ENCODE measurements at regions not wholly inside any gene's neighbourhood (a gene's known extent, or its start where the extent isn't known, plus 50 kb on each side); places are given as distances from the start of the nearest gene placed in this dataset.

- no peak for DNase-seq (ENCODE audit: low read depth in 2 of 2)
Measured at GRCh38 chr2:43171789-43172188, 54.6 kb downstream of the ZFP36L2 start.

GRCh38 chr2:43170405-43171105, 55.9 kb downstream of the ZFP36L2 start:
- DNase-seq (ENCODE audit: low read depth in 2 of 2) = no peak

- DNase-seq (ENCODE audit: low read depth in 2 of 2) = peak; percentile 43 to 59
Measured at GRCh38 chr2:43169987-43170386, 56.4 kb downstream of the ZFP36L2 start.

- DNase-seq (ENCODE audit: low read depth in 2 of 2) = no peak
Measured at GRCh38 chr2:43169099-43169945, 57.1 kb downstream of the ZFP36L2 start.

- no peak for DNase-seq (ENCODE audit: low read depth in 2 of 2)
Measured at GRCh38 chr2:43168016-43168369, 58.4 kb downstream of the ZFP36L2 start.

GRCh38 chr2:43165378-43166069, 60.9 kb downstream of the ZFP36L2 start:
- no peak for DNase-seq (ENCODE audit: low read depth in 2 of 2)

GRCh38 chr2:43164686-43165085, 61.7 kb downstream of the ZFP36L2 start:
- DNase-seq (ENCODE audit: low read depth in 2 of 2) = no peak

GRCh38 chr2:43163584-43164270, 62.7 kb downstream of the ZFP36L2 start:
- no peak for DNase-seq (ENCODE audit: low read depth in 2 of 2)

GRCh38 chr2:43162511-43162776, 64.0 kb downstream of the ZFP36L2 start:
- DNase-seq (ENCODE audit: low read depth in 2 of 2) = no peak

- DNase-seq (ENCODE audit: low read depth in 2 of 2) = no peak
Measured at GRCh38 chr2:43161650-43162510, 64.5 kb downstream of the ZFP36L2 start.

GRCh38 chr2:43160778-43161177, 65.6 kb downstream of the ZFP36L2 start:
- DNase-seq (ENCODE audit: low read depth in 2 of 2) = no peak

GRCh38 chr2:43159797-43160196, 66.6 kb downstream of the ZFP36L2 start:
- peak in 1 of 2 donors; percentile 34 for DNase-seq (ENCODE audit: low read depth in 2 of 2)

- peak; percentile 55 to 58 for DNase-seq (ENCODE audit: low read depth in 2 of 2)
Measured at GRCh38 chr2:43158259-43158880, 68.0 kb downstream of the ZFP36L2 start.

GRCh38 chr2:43157506-43158246, 68.7 kb downstream of the ZFP36L2 start:
- no peak for DNase-seq (ENCODE audit: low read depth in 2 of 2)

GRCh38 chr2:43155851-43156411, 70.5 kb downstream of the ZFP36L2 start:
- DNase-seq (ENCODE audit: low read depth in 2 of 2) = no peak

- DNase-seq (ENCODE audit: low read depth in 2 of 2) = no peak
Measured at GRCh38 chr2:43154685-43155084, 71.7 kb downstream of the ZFP36L2 start.

GRCh38 chr2:43152741-43153647, 73.4 kb downstream of the ZFP36L2 start:
- no peak for DNase-seq (ENCODE audit: low read depth in 2 of 2)

GRCh38 chr2:43152186-43152585, 74.2 kb downstream of the ZFP36L2 start:
- no peak for DNase-seq (ENCODE audit: low read depth in 2 of 2)

Data from stimulated activated CD8-positive, alpha-beta memory T cell treated with anti-CD3 and anti-CD28 coated beads, Interleukin-15, amount 100 ng/mL, for 48 hours (primary cell).